HepG2 (cell line): ENCODE measurements at regions not wholly inside any gene's neighbourhood (a gene's known extent, or its start where the extent isn't known, plus 50 kb on each side); places are given as distances from the start of the nearest gene placed in this dataset.

ENCODE experiments used
- ATF2 ChIP-seq: sonication (generic); formaldehyde crosslinking; IDR thresholded peaks from 2 replicates; pipeline ENCODE4 v1.4.0; 2020; ENCODE audit warnings: missing genetic modification reagents
- BHLHE40 ChIP-seq: IDR thresholded peaks from 2 replicates; pipeline ENCODE4 v1.6.1; 2011; ENCODE audit warnings: low read length, improper control_type of control experiment
- MYC ChIP-seq: sonication (generic); formaldehyde crosslinking; IDR thresholded peaks from 2 replicates; pipeline ENCODE4 v1.9.0; 2021; ENCODE audit warnings: missing genetic modification reagents, borderline replicate concordance
- ZNF274 ChIP-seq: sonication (generic); formaldehyde crosslinking; IDR thresholded peaks from 2 replicates; pipeline ENCODE4 v1.5.1; 2020; ENCODE audit warnings: mild to moderate bottlenecking, missing genetic modification reagents
- ZNF580 ChIP-seq: IDR thresholded peaks from 2 replicates; pipeline ENCODE4 v1.6.1; 2016; ENCODE audit warnings: low read depth, borderline replicate concordance
- TF ChIP-seq, protein P1 (sequence below): sonication (generic); formaldehyde crosslinking; IDR thresholded peaks from 2 replicates; pipeline ENCODE4 v1.5.0; 2020; ENCODE audit warnings: mild to moderate bottlenecking, missing genetic modification reagents, moderate library complexity

DNA sequence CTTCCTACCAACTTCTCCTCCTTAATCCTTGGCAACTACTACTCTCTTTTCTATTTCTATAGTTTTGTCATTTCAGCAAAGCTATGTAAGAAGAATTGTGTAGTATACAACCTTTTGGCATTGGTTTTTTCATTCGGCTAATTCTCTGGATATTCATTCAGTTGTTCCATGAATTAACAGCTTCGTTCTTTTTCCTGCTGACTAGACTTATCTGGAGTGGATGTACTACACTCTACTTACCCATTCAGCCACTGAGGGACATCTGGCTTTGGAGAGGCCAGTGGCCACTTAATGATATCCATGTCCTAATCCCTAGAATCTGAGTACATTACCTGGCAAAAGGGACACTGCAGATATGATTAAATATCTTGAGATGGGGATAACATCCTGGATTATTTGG lies 623.9 kb downstream of the DOK5 start:
- TF ChIP-seq, protein P1, sequence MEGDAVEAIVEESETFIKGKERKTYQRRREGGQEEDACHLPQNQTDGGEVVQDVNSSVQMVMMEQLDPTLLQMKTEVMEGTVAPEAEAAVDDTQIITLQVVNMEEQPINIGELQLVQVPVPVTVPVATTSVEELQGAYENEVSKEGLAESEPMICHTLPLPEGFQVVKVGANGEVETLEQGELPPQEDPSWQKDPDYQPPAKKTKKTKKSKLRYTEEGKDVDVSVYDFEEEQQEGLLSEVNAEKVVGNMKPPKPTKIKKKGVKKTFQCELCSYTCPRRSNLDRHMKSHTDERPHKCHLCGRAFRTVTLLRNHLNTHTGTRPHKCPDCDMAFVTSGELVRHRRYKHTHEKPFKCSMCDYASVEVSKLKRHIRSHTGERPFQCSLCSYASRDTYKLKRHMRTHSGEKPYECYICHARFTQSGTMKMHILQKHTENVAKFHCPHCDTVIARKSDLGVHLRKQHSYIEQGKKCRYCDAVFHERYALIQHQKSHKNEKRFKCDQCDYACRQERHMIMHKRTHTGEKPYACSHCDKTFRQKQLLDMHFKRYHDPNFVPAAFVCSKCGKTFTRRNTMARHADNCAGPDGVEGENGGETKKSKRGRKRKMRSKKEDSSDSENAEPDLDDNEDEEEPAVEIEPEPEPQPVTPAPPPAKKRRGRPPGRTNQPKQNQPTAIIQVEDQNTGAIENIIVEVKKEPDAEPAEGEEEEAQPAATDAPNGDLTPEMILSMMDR: no peak
- TF ChIP-seq ZNF580 (CRISPR knock-in tag) (no peak), BHLHE40 (no peak), ZNF274 (CRISPR knock-in tag) (no peak), MYC (CRISPR knock-in tag) (no peak), ATF2 (no peak)
